DMS 273 (cell line): ENCODE measurements at regions not wholly inside any gene's neighbourhood (a gene's known extent, or its start where the extent isn't known, plus 50 kb on each side); places are given as distances from the start of the nearest gene placed in this dataset.

Experiments
- DNase-seq: peaks from one replicate; lab custom pipeline; 2025; ENCODE audit not compliant: unreplicated experiment; lab: John Stamatoyannopoulos, UW

DNA sequence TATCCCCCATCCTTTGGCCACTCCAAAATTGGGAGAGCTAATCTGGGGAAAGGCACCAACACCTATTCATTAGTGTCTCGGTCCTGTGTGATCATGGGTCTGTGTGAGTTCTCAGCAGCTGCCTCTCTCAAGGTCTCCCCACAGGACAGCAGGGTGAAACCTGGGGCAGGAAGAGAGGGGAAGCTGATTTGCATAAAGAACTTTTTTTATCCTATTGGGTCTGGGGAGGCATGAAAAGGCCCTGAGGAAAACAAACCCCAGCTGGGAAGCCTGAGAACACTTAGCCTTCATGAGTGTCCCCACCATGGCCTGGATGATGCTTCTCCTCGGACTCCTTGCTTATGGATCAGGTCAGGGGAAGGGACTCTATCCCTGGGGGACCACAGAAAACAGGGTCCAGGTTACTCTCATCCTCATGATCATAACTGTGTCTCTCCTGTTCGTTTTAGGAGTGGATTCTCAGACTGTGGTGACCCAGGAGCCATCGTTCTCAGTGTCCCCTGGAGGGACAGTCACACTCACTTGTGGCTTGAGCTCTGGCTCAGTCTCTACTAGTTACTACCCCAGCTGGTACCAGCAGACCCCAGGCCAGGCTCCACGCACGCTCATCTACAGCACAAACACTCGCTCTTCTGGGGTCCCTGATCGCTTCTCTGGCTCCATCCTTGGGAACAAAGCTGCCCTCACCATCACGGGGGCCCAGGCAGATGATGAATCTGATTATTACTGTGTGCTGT is 116.0 kb upstream of the TOP3B start:
- DNase-seq, result no peak

DNA sequence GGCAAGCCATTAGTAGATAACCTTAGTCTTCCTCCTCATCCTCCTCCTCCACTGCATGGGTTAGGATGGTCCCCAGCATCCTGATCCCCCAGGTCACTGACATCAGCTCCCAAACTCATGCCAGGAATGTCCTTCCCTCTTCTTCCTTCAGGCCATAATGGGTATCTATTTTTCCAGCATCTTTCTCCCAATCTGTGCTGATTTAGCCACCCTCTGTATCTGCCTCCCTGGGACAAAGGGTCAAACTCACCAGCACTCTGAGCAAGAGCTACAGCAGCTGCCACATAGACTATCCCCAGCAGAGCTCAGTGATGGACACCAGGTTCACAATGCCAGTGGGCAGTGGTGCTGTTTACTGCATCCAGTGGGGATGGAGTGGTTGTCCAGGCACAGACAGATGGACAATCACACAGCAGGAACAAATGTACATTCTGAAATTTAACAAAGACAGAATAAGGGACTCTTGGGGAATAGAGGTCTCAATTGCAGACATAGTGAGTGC is 115.2 kb upstream of the TOP3B start:
- DNase-seq, result no peak

DNA sequence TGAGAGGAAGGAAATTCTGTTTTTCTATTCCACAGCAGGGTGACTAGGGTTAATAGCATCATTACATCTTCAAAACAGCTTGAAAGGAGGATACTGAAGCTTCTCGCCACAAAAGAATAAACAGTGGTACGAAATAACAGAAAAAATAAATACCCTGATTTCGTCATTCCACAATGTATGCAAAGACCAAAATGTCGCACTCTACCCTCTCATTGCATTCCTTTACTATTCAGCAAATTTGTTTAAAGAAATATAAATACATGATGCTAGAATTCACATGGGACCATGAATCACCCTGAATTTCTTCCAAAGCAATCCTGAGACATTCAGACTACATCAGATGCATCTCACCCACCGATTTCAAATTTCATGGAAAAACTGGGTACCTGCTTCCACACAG is 112.3 kb upstream of the TOP3B start:
- no peak for DNase-seq

DNA sequence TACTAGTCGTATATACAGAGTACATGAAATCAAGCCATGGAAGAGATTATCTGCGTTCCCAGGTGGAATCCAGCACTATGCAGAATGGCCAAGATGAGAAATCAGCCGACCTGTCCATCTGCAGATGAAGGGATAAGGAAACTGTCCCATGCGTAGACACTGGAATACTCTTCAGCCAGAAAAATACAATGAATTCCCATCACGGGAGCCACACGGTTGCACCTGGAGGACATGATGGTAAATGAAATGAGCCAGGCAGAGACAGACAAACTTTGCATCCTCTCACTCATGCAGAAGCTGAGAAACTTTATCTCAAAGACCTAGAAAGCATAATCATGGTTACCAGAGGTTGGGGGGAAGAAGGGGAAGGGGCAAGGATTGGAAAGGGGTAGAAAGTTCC is 111.9 kb upstream of the TOP3B start:
- DNase-seq, result no peak

DNA sequence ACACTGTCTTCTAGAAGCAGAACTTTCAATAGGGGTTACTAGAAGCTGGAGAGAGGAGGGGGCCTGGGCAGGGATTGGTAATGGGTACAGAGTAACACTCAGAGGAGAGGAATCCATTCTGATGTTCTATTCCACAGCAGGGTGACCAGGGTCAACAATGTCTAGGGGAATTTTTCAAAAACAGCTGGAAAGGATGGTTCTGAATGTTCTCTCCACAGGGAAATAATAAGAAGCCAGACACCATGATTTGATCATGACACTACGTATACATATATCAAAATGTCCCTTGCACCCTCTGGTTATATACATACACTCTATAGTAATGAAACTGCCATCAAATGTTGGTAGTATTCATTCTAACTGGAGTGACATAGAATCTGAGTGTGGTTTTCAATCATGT is 111.2 kb upstream of the TOP3B start:
- DNase-seq, result no peak

DNA sequence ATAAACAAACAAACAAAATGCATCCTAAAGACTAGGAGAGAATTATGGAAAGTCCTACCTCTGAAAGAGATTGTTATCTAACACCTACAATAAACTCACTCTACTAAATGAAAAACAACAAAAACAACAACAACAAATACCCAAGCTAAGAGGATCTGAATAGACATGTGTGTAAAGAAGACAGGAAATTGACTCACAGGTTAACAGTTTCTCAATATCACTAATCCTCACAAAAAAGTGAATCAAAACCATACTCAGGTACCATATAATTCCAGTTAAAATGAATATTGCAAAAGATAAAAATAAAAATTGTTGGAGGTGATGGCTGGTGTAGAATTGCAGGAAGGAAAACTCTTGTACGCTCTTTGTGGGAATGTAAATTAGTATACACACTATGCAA is 110.4 kb upstream of the TOP3B start:
- DNase-seq, result no peak

DNA sequence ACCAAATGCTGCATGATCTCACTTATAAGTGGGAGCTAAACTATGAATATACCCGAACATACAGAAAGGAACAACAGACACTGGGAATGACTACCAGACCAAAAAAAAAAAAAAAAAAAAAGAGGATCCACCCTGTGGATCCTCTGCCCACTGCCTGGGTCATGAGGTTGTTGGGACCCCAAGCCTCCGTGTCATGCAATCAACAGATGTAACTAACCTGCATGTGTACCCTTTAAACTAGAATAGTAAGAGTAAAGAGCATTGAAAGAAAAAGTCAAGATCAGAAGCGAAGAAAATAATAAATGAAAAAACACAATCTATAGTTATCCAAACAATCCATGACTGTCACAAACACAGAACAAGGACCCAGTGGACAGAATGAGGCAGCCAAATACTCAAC is 109.5 kb upstream of the TOP3B start:
- no peak for DNase-seq

DNA sequence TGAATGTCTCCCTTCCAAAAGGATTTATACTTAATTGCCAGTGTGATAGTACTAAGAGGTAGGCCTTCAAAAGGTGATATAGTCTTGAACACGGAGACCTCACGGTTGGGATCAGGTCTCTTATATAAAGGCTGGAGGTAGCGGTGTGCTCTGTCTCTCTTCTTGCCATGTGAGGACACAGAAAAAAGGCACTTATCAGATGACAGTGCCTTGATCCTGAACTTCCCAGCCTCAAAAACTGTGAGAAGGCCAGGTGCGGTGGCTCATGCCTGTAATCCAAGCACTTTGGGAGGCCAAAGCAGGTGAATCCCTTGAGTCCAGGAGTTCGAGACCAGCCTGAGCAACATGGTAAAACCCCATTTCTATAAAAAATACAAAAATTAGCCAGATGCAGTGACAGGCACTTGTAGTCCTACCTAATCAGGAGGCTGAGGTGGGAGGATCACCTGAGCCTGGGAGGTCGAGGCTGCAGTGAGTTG is 108.9 kb upstream of the TOP3B start:
- DNase-seq, result no peak

DNA sequence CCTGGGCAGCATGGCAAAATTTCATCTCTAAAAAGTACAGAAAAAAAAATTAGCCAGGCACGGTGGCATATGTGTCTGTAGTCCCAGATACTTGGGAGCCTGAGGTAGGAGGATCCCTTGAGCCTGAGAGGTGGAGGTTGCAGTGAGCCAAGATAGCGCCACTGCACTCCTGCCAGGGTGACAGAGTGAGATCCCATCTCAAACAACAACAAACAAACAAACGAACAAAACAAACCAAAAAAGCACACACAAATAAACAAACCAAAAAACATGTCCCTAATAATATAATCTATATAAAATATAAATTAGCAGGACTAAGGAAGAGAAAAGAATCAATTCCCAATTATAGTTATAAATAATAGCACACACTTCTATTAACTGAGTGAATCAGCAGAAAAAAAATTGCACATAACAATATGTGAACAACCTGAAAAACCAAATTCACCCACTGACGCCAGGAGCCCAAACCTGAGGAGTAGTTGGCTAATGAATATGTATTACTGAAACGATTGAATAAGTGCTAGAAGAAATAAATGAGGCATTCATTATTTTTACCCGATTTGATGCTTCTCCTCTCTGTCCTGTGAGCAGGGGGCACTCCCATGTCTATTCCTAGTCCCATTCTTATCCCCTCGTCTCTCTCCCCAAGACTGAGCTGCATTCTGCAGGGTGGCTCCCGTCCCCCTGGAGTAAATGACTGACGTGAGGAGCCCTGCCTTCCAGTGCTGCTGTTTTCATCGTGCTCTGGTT is 108.2 kb upstream of the TOP3B start:
- DNase-seq, result no peak

DNA sequence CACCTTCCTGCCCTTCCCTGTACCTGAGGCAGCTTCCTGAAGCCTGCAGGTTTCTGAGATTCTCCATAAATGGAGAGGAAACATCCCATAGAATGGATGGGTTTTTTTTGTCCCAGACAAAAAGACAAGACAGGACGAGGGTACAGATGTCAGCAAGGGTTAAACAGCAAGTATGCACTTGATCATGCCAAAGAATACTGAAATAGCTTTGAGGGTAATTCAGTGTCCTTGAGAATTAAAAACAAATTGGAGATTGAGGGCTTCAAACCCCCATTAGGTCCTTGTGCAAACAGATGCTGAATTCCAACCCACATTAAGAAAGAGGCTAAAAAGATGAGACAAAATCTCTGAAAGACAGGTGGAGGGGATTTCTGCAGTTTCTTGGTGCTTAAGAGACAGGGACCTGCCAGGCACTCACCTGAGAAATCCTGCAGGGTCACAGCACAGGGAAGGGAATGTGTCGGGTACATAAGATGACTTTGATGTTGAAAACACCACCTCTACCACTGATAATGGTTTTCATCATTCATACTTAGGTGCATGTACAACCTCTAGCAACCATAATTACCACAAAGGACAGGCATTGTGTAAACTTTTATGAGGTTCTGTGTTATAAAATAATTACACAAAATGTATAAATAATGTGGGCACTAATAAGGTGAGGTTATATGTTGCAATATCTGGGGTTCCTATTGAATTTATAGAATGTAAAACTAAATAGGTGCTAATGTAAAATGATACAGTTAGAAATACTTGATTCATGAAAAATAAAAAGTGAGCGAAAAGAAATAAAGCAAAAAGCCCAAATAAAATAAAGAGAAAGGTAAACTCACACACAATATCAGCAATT is 107.1 kb upstream of the TOP3B start:
- DNase-seq, result no peak

DNA sequence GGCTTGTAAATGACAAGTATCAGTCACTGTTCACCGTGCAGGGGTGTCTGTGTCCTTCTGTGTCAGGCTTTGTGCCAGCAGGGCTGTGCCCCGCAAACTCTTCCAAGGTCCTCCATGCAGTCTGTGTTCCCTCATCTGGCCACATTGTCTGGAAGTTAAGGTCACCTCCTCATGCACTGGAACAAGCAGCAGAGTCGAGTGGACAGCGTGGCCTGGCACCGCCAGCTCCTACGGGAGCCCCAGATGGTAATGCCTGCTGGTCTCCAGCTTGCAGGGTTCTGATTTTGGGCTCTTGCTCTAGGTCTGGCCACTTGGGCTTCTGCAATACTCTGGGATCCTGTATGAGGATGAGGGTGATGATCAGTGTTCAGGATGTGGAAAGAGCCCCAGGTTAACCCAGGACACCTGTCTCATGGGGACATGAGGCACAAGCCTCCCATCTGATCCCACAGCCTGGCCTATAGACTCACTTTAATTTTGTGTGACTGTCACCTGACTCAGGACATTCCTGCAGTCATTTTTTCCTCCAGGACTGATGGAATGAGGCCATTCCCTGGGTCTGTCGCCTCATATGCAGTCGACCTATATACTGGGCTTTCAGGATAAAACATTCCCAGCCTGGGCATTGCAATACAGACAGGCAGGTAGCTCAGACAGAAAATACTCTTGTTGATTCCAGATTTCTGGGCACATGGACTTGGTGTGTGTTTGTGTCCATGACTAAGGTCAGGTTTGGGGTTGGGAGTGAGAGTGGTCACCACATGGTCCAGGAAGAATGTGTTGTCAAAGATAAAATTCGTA is 106.3 kb upstream of the TOP3B start:
- no peak for DNase-seq

DNA sequence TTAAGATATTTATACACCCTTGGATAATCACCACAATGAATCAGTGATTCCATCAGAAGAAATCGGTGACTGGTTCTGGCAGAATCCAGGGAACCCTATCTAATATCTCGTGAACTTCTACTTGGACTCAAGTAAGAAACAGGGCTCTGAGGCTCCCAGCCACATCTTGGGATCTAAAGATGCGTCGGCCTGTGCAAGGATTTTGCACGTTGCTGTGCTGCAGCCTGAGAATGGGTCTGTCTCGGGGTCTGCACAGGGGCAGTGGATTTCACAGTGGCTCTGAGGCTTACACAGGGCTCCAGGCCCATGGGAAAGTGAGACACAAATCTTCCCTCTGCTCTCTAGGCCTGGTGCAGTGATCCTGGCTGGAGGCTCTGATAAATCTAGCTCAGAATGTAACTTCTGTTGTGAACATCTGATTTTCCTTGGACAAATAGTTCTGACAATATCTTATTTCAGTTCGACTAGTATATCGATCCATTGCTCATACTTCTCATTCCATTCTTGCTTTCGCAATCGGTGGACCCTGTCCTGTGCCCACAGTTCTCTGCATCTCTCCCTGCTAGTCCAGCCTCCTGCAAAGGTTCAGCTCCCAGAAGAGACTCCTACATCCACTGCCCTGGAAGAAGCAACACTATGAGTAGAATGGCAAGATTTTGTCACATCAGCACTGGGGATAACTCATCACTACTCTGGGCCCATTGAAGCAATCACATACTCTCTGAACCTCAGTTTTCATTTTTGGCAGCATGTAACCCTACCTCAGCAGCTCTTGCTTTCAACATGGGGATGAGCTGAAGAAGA is 105.5 kb upstream of the TOP3B start:
- DNase-seq, result no peak

DNA sequence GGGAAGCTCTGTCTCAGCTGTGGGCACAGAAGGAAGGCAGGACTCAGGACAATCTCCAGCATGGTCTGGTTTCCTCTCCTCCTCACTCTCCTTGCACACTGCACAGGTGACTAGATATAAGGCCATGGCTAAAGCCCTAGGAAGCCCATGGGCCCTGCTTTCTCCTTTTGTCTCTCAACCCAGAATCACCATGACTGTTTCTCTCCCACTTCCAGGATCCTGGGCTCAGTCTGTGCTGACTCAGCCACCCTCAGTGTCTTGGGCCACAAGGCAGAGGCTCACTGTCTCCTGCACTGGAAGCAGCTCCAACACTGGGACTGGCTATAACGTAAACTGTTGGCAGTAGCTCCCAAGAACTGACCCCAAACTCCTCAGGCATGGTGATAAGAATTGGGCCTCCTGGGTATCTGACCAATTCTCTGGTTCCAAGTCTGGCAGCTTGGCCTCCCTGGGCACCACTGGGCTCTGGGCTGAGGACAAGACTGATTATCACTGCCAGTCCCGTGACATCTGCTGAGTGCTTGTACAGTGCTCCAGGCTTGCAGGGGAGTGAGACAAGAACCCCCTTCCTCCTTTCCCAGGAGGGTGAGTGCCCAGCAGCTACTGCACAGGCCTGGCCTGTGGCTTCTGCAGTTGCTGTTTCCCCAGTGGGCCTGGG is 104.0 kb upstream of the TOP3B start:
- no peak for DNase-seq

DNA sequence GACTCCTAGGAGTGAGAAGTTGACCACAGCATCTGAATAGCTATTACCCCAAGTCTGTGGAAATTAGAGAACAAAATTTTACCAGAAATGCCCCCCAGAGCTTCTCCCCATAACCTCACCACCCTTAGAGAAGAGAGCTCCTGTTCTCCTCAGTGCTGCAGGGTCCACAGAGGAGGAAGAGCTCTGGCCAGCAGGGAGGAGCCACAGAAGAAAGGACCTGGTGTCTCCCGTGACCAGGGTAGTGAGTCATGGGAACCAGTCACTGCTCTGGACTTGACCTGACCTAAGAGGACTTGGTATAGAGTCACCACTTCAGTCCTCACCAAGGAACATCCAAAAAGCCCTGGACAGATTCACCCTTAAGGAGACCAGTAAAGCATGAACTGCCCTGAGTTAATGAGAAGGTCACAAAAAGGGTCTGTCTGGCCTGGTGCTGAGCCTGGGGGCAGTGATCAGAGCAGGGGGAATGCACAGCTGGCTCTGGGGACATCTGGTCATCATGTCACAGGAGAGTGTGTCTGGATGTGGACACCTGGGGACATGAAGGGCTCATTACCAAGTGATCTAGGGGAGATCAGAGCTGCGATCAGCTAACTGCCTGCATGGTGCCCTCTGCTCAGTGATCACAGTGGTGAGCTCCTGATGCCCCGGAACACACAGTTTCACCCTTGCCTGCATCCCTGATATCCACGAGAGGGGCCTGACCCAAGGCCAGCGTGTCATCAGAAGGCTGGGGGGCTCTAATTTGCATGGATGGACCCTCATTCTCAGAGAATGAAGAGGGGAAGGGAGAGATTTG is 103.3 kb upstream of the TOP3B start:
- no peak for DNase-seq

DNA sequence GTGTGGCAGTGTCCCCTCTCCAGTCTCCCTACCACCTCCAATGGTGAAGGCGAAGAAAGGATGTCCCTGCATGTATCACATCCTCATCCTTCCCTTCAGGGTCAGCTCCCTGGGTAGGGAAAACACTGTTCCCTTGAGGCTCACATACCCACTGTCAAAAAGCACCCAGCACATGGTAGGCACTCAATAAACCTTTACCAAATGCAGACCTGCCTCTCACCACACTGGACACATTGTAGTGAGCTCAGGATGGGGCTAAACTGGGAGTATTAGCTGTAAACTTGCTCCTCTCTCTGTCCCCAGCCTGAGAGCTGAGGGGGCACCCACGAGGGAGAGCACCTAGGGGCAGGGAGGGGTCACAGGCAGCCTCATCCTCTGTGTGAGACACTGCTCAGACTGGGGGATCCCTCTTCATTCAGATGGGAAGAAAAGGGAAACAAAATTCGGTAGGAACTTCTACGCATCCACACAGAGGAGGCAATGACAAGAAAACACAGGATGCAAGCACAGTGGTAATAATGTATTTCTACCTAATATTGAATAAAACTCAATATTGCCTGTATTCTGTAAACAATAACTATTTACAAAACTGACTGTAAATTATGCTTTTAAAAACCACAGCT is 101.6 kb upstream of the TOP3B start:
- no peak for DNase-seq

DNA sequence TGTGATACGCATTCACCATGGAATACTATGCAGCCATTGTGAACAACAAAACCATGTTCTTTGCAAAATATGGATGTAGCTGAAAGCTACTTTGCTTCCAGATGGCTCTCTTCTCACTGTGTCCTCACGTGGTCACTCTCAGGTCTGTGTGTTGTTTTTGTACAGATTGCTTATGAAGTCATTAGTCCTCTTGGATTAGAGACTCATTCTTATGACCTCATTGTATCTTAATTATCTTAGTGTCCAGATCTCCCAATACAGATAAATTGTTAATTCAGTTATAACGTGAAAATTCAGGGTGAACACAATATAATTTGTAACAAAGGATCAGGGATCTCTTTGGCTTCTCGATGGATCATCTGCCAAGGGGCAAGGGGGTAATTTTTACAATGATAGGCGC is 100.4 kb upstream of the TOP3B start:
- DNase-seq, result peak; percentile 2

DNA sequence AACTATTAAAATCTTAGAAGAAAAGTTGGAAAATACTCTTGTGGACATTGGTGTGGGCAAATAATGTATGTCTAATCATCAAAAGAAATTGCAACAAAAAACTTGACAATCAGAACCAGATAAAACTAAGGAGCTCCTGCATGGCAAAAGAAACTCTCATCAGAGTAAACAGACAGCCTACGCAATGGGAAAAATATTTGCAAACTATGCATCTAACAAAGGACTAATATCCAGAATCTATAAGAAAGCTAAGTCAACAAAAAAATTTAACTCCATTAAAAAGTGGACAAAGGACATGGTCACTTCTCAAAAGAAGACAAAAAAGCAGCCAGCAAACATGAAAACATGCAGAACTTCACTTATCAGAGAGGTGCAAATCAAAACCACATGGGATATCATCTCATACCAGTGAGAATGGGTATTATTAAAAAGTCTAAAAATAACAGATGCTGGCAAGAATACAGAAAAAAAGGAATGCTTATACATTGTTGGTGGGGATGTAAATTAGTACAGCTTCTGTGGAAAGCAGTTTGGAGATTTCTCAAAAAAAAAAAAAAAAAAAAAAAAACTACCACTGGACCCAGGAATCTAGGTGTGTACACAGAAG is 99.7 kb upstream of the TOP3B start:
- no peak for DNase-seq

DNA sequence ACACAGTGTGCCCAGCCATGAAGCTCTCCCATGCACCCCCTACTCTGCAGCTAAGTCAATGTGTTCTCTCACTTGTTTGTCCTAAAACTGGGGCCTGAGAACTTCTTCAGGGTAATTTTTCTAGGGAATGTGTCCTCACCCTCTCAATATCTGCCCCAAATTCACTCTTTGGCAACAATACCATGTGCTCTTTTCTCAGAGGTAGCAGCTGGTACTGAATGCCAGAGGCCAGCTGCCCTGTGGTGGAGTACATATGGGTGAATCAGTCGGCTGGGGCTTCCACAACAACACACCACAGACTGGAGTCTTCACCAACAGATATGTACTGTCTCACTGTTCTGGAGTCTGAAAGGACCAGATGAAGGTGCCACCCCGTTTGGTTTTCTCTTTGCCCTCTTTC is 97.7 kb upstream of the TOP3B start:
- DNase-seq, result peak; percentile 90
